A172 (cell line): ENCODE measurements at regions not wholly inside any gene's neighbourhood (a gene's known extent, or its start where the extent isn't known, plus 50 kb on each side); places are given as distances from the start of the nearest gene placed in this dataset.

Experiments used
- DNase-seq: peaks from one replicate; pipeline ENCODE4 v3.0.0-alpha.2; 2015; ENCODE audit warnings: low spot score

GRCh38 chr9:28821240-28821639 lies 1248.0 kb upstream of the C9orf72 start:
- DNase-seq: no peak

- no peak for DNase-seq
Observed at GRCh38 chr9:28824432-28824963, 1251.2 kb upstream of the C9orf72 start.

GRCh38 chr9:28832168-28832770 lies 1259.0 kb upstream of the C9orf72 start:
- DNase-seq: no peak

- no peak for DNase-seq
Observed at GRCh38 chr9:28834156-28834555, 1260.9 kb upstream of the C9orf72 start.

DNA sequence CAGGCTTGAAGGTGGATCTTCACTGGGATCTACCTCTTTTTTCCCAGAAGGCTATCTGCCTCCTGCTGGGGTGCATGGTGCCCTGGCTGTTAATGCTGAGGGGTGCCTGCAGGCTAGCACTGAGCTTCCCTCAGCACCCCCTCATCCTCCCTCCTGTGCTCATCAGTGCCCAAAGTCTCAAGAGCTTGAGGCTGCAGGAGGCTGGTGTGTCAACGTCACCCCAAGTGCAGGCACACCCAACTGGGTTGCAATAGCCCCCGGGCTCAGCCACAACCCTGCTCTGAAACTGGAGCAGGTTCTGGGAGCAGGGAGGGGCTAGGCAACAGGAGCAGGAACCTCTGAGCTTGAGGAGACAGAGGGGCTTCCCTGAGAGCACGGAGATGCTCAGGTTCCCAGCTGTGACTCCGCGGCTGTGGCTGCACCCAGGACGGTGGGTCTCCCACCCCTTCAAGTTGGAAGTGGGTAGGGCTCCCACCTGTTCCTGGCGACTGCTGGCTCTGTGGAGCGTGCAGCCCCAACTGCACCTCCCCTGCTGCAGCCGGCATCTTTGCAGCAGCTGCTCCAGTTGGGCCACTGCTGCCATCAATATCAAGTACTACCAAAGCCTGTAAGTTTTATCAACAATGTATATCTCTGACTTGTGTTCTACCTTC lies 1266.6 kb upstream of the C9orf72 start:
- DNase-seq: no peak

DNA sequence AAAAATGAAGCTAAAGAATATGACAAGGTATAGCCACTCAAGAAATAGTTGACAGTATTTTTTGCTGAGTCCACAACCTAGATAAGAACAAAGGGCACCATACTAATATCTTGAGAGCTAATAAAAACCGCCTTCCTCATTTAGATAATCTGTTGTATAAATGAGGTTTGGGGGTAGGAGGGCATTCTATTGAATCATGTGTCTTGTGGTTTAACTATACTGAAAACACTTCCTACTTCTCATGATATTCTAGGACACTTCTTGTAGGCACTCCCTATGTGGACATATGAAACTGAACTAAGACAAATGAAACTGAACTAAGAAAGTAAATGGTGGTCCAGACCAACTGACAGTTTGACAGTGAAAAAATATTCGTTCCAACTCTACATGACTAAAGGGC lies 1268.5 kb upstream of the C9orf72 start:
- DNase-seq: no peak

DNA sequence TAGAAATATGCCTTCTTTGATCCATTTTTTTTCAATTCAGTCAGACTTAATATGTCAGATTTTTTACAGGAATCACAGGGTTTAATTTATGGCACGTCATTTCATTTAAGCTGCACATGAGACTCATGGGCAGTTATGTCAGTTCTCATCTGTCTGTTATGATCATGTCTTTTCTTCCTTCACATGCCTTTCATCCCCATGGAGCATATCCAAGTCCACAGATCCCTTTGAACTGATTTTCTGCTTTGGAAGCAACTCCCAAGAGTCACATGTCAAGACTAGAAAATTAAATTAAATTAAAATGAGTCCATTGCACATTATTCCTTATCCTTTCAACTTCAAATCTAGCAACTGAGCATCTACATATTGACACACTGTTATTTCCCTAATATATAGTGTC lies 1274.0 kb upstream of the C9orf72 start:
- DNase-seq: no peak

DNA sequence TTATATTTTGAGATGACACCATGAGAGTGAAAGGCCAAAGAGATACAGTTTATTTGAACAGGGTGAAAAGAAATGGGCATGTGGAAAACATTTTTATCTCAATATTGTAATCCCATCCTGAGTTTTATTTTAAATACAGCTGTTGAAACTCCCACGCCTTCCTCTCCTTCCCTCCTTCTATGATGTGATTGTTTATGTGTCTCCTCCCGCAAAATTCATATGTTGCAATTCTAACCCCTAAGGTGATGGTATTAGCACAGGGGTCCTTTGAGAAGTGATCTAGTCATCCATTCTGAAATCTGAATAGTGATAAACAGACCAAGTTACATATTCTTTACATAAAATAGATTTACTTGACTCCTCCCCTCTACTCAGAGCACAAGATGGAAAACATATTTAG lies 1275.4 kb upstream of the C9orf72 start:
- no peak for DNase-seq

GRCh38 chr9:28853477-28853876 lies 1280.2 kb upstream of the C9orf72 start:
- DNase-seq: no peak

GRCh38 chr9:28866951-28867350 lies 1293.7 kb upstream of the C9orf72 start:
- DNase-seq: peak; percentile 2

- DNase-seq: no peak
Observed at GRCh38 chr9:28868228-28868990, 1295.1 kb upstream of the C9orf72 start.

- DNase-seq: no peak
Observed at GRCh38 chr9:28882529-28882928, 1309.2 kb upstream of the C9orf72 start.

DNA sequence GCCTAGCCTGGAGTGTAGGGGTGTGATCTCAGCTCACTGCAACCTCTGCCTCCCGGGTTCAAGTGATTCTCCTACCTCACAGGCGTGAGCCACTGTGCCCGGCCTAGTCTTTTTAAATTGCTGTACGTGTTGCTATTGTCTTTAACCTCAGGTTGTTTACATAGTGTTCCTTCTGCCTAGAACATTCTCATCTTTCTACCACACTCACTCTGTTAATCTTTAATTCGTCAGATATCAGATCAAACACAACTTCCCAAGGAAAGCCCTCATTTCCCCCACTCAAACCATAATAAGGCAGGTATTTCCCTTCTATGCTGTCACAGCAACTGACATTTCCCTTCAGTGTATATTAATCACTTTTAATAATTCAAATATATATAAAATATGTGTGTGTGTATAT lies 1310.0 kb upstream of the C9orf72 start:
- DNase-seq: no peak

- no peak for DNase-seq
Observed at GRCh38 chr9:28887188-28887884, 1314.1 kb upstream of the C9orf72 start.

- DNase-seq: no peak
Observed at GRCh38 chr9:28888806-28889205, 1315.5 kb upstream of the C9orf72 start.

DNA sequence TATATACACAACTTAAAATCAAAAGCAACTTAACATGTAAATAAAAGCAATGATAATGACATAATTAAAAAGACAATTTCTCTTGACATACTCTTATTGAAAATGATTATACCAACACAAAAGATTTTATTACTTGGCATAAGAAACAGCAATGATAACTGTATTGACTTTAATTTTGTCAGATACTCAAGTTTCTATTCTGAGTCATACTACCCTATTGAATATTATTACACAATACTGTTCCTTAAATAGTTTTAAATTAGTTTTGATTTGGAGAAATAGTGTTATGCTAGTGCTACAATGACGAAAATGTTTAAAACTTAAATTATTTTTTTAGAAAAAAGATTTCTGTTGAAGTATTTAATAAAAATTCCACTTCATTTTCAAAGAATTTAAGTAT lies 1319.3 kb upstream of the C9orf72 start:
- no peak for DNase-seq

- no peak for DNase-seq
Observed at GRCh38 chr9:28899267-28899666, 1326.0 kb upstream of the C9orf72 start.

GRCh38 chr9:28899926-28900325 lies 1326.6 kb upstream of the C9orf72 start:
- DNase-seq: no peak

DNA sequence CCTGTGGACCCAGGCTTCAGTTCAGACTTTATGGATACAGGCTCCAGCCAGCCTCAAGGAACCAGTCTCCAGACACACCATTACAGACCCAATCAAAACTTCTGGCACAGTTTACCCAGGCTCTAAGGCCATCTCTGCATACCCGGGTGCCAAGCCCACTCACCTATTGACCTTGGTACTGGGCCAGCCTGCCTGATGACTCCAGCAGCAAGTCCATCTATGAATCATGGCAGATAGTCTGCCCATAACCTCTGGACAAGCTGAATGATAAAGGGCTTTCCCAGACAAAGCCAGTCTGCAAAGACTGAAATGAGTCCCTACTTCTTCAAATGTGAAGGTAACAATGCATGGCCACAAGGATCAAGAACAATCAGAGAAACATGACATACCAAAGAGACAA lies 1327.1 kb upstream of the C9orf72 start:
- no peak for DNase-seq

- DNase-seq: no peak
Observed at GRCh38 chr9:28909526-28909925, 1336.2 kb upstream of the C9orf72 start.

- DNase-seq: no peak
Observed at GRCh38 chr9:28912621-28913020, 1339.3 kb upstream of the C9orf72 start.

GRCh38 chr9:28915202-28915930 lies 1342.1 kb upstream of the C9orf72 start:
- DNase-seq: peak; percentile 43
